ENCODE measurements at regions not wholly inside any gene's neighbourhood (a gene's known extent, or its start where the extent isn't known, plus 50 kb on each side); places are given as distances from the start of the nearest gene placed in this dataset.

DNA sequence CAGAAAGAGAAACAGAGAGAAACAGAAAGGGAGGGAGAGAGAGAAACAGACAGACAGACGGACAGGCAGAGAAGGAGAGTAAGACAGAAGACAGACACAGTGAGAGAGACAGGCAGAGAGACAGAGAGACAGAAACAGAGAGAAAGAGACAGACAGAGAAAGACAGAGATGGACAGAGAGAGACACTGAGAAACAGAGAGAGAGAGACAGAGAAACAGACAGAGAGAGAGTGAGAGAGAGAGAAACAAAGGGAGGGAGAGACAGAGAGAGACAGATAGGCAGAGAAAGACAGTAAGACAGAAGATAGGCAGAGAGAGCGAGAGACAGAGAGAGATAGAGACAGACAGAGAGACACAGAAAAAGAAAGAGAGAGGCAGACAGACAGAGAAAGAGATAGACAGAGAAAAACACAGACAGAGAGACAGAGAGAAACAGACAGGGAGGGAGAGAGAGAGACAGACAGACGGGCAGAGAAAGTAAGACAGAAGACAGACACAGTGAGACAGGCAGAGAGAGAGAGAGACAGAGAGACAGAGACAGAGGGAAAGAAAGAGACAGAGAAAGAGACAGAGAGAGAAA lies 753.4 kb upstream of the DEFB115 start:
- TF ChIP-seq, protein P1, sequence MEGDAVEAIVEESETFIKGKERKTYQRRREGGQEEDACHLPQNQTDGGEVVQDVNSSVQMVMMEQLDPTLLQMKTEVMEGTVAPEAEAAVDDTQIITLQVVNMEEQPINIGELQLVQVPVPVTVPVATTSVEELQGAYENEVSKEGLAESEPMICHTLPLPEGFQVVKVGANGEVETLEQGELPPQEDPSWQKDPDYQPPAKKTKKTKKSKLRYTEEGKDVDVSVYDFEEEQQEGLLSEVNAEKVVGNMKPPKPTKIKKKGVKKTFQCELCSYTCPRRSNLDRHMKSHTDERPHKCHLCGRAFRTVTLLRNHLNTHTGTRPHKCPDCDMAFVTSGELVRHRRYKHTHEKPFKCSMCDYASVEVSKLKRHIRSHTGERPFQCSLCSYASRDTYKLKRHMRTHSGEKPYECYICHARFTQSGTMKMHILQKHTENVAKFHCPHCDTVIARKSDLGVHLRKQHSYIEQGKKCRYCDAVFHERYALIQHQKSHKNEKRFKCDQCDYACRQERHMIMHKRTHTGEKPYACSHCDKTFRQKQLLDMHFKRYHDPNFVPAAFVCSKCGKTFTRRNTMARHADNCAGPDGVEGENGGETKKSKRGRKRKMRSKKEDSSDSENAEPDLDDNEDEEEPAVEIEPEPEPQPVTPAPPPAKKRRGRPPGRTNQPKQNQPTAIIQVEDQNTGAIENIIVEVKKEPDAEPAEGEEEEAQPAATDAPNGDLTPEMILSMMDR (conservative IDR thresholded peaks at IDR 0.05 in 1 of 2, IDR thresholded peaks at IDR 0.05 in 1 of 2; ENCODE audit: low read depth in 1 of 2, low read length in 2 of 2): no peak
- TF ChIP-seq EZH2 (IDR thresholded peaks at IDR 0.05; ENCODE audit: low read length, missing control alignments): no peak

Data from fibroblast of lung (primary cell).